T-helper 1 cell treated with Interleukin-12 subunit alpha and Interleukin-12 subunit beta and Interleukin-4 antibody, amounts not matched to agents 30 μg/mL and 1 μg/mL, for 36 hours (primary cell): ENCODE measurements at regions not wholly inside any gene's neighbourhood (a gene's known extent, or its start where the extent isn't known, plus 50 kb on each side); places are given as distances from the start of the nearest gene placed in this dataset.

Experiments
- H3K27ac Mint-ChIP-seq: one replicate; pipeline ENCODE4 v1.8.0; 2021; ENCODE audit warnings: mild to moderate bottlenecking, mixed read lengths
- H3K27me3 Mint-ChIP-seq: one replicate; pipeline ENCODE4 v1.8.0; 2021; ENCODE audit warnings: low read depth, mixed read lengths
- H3K36me3 Mint-ChIP-seq: one replicate; pipeline ENCODE4 v1.8.0; 2021; ENCODE audit warnings: low read depth, mixed read lengths
- H3K4me1 Mint-ChIP-seq: one replicate; pipeline ENCODE4 v1.8.0; 2021; ENCODE audit warnings: low read depth, mixed read lengths
- H3K4me3 Mint-ChIP-seq: one replicate; pipeline ENCODE4 v1.8.0; 2021; ENCODE audit warnings: mild to moderate bottlenecking, moderate library complexity, mixed read lengths
- H3K9me3 Mint-ChIP-seq: one replicate; pipeline ENCODE4 v1.8.0; 2021; ENCODE audit warnings: mixed read lengths

GRCh38 chr16:35543486-35543885 lies 2084.1 kb downstream of the TP53TG3F start:
- Mint-ChIP-seq H3K36me3 (no peaks in the 10 kb centered on the region), H3K9me3 (peaks cover 46% of the 10 kb centered on the region), H3K27ac (no peak overlapping the region), H3K4me1 (no peaks in the 10 kb centered on the region), H3K27me3 (no peaks in the 10 kb centered on the region), H3K4me3 (no peak overlapping the region)

- Mint-ChIP-seq H3K36me3 (no peaks in the 10 kb centered on the region), H3K9me3 (peaks cover 32% of the 10 kb centered on the region), H3K4me3 (no peak overlapping the region), H3K4me1 (no peaks in the 10 kb centered on the region), H3K27me3 (no peaks in the 10 kb centered on the region), H3K27ac (no peak overlapping the region)
These were observed 2093.4 kb downstream of the TP53TG3F start for GRCh38 chr16:35552763-35553162.

- H3K4me1 Mint-ChIP-seq: no peaks in the 10 kb centered on the region
- H3K27ac Mint-ChIP-seq: no peak overlapping the region
- no peaks in the 10 kb centered on the region for H3K27me3 Mint-ChIP-seq
- no peak overlapping the region for H3K4me3 Mint-ChIP-seq
- no peaks in the 10 kb centered on the region for H3K36me3 Mint-ChIP-seq
- H3K9me3 Mint-ChIP-seq: peaks cover 31% of the 10 kb centered on the region
These were observed 2098.3 kb downstream of the TP53TG3F start for GRCh38 chr16:35557731-35558130.

- H3K4me1 Mint-ChIP-seq: no peaks in the 10 kb centered on the region
- no peaks in the 10 kb centered on the region for H3K27me3 Mint-ChIP-seq
- H3K4me3 Mint-ChIP-seq: no peak overlapping the region
- H3K36me3 Mint-ChIP-seq: no peaks in the 10 kb centered on the region
- H3K9me3 Mint-ChIP-seq: peaks cover 32% of the 10 kb centered on the region
- no peak overlapping the region for H3K27ac Mint-ChIP-seq
These were observed 2100.7 kb downstream of the TP53TG3F start for GRCh38 chr16:35559911-35560636.

- Mint-ChIP-seq H3K4me1 (no peaks in the 10 kb centered on the region), H3K4me3 (no peak overlapping the region), H3K27ac (no peak overlapping the region), H3K9me3 (peaks cover 36% of the 10 kb centered on the region), H3K27me3 (no peaks in the 10 kb centered on the region), H3K36me3 (no peaks in the 10 kb centered on the region)
These were observed 2101.2 kb downstream of the TP53TG3F start for GRCh38 chr16:35560637-35560984.

- H3K27ac Mint-ChIP-seq: no peak overlapping the region
- no peaks in the 10 kb centered on the region for H3K27me3 Mint-ChIP-seq
- H3K4me1 Mint-ChIP-seq: no peaks in the 10 kb centered on the region
- H3K9me3 Mint-ChIP-seq: peaks cover 33% of the 10 kb centered on the region
- no peak overlapping the region for H3K4me3 Mint-ChIP-seq
- no peaks in the 10 kb centered on the region for H3K36me3 Mint-ChIP-seq
These were observed 2101.9 kb downstream of the TP53TG3F start for GRCh38 chr16:35561346-35561745.

- no peaks in the 10 kb centered on the region for H3K4me1 Mint-ChIP-seq
- peaks cover 42% of the 10 kb centered on the region for H3K9me3 Mint-ChIP-seq
- H3K27ac Mint-ChIP-seq: no peak overlapping the region
- H3K36me3 Mint-ChIP-seq: no peaks in the 10 kb centered on the region
- no peaks in the 10 kb centered on the region for H3K27me3 Mint-ChIP-seq
- no peak overlapping the region for H3K4me3 Mint-ChIP-seq
These were observed 2103.1 kb downstream of the TP53TG3F start for GRCh38 chr16:35562471-35562870.

GRCh38 chr16:35562919-35563318 lies 2103.5 kb downstream of the TP53TG3F start:
- no peaks in the 10 kb centered on the region for H3K4me1 Mint-ChIP-seq
- H3K9me3 Mint-ChIP-seq: peaks cover 46% of the 10 kb centered on the region
- no peaks in the 10 kb centered on the region for H3K27me3 Mint-ChIP-seq
- H3K27ac Mint-ChIP-seq: no peak overlapping the region
- no peaks in the 10 kb centered on the region for H3K36me3 Mint-ChIP-seq
- H3K4me3 Mint-ChIP-seq: no peak overlapping the region

- Mint-ChIP-seq H3K36me3 (no peaks in the 10 kb centered on the region), H3K4me3 (no peak overlapping the region), H3K27ac (no peak overlapping the region), H3K9me3 (peaks cover 42% of the 10 kb centered on the region), H3K27me3 (no peaks in the 10 kb centered on the region), H3K4me1 (no peaks in the 10 kb centered on the region)
These were observed 2104.7 kb downstream of the TP53TG3F start for GRCh38 chr16:35564148-35564547.

GRCh38 chr16:35564889-35565288 lies 2105.5 kb downstream of the TP53TG3F start:
- Mint-ChIP-seq H3K4me1 (no peaks in the 10 kb centered on the region), H3K27ac (no peak overlapping the region), H3K4me3 (no peak overlapping the region), H3K9me3 (peaks cover 43% of the 10 kb centered on the region), H3K36me3 (no peaks in the 10 kb centered on the region), H3K27me3 (no peaks in the 10 kb centered on the region)

GRCh38 chr16:35565626-35566025 lies 2106.2 kb downstream of the TP53TG3F start:
- Mint-ChIP-seq H3K9me3 (peaks cover 43% of the 10 kb centered on the region), H3K27me3 (no peaks in the 10 kb centered on the region), H3K36me3 (no peaks in the 10 kb centered on the region), H3K4me1 (no peaks in the 10 kb centered on the region), H3K4me3 (no peak overlapping the region), H3K27ac (no peak overlapping the region)

- Mint-ChIP-seq H3K27ac (no peak overlapping the region), H3K9me3 (peaks cover 52% of the 10 kb centered on the region), H3K4me1 (no peaks in the 10 kb centered on the region), H3K4me3 (no peak overlapping the region), H3K36me3 (no peaks in the 10 kb centered on the region), H3K27me3 (no peaks in the 10 kb centered on the region)
These were observed 2110.0 kb downstream of the TP53TG3F start for GRCh38 chr16:35569413-35569812.

GRCh38 chr16:35570946-35571345 lies 2111.5 kb downstream of the TP53TG3F start:
- Mint-ChIP-seq H3K36me3 (no peaks in the 10 kb centered on the region), H3K4me3 (no peak overlapping the region), H3K27ac (no peak overlapping the region), H3K27me3 (no peaks in the 10 kb centered on the region), H3K9me3 (peaks cover 45% of the 10 kb centered on the region), H3K4me1 (no peaks in the 10 kb centered on the region)

GRCh38 chr16:35572186-35572585 lies 2112.8 kb downstream of the TP53TG3F start:
- H3K4me1 Mint-ChIP-seq: no peaks in the 10 kb centered on the region
- no peak overlapping the region for H3K4me3 Mint-ChIP-seq
- H3K27me3 Mint-ChIP-seq: no peaks in the 10 kb centered on the region
- H3K36me3 Mint-ChIP-seq: no peaks in the 10 kb centered on the region
- H3K9me3 Mint-ChIP-seq: peaks cover 45% of the 10 kb centered on the region
- H3K27ac Mint-ChIP-seq: no peak overlapping the region

- Mint-ChIP-seq H3K27ac (no peak overlapping the region), H3K36me3 (no peaks in the 10 kb centered on the region), H3K27me3 (no peaks in the 10 kb centered on the region), H3K4me3 (no peak overlapping the region), H3K9me3 (peaks cover 45% of the 10 kb centered on the region), H3K4me1 (no peaks in the 10 kb centered on the region)
These were observed 2114.0 kb downstream of the TP53TG3F start for GRCh38 chr16:35573407-35573806.

GRCh38 chr16:35574011-35574410 lies 2114.6 kb downstream of the TP53TG3F start:
- Mint-ChIP-seq H3K4me3 (no peak overlapping the region), H3K27me3 (no peaks in the 10 kb centered on the region), H3K36me3 (no peaks in the 10 kb centered on the region), H3K27ac (no peak overlapping the region), H3K4me1 (no peaks in the 10 kb centered on the region), H3K9me3 (peaks cover 50% of the 10 kb centered on the region)
